ENCODE measurements at regions not wholly inside any gene's neighbourhood (a gene's known extent, or its start where the extent isn't known, plus 50 kb on each side); places are given as distances from the start of the nearest gene placed in this dataset.

DNA sequence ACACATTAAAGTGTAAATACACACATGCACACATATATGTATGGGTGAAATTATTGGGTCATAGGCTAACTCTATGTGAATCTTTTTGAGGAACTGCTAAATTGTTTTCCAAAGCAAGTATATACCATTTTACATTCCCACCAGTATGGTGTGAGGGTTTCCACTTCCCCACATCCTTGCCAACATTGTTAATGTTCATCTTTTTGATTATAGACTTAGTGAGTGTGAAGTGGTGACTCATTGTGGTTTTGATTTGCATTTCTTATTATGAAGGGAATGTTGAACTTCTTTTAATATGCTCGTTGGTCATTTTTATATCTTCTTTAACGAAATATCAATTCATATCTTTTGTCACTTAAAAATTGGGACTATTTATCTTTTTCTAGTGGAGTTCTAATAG lies 181.8 kb upstream of the GCFC2 start:
- TF ChIP-seq EZH2 (optimal IDR thresholded peaks at IDR 0.05; ENCODE audit: low read depth, low read length) (no peak), EZH2phosphoT487 (IDR thresholded peaks at IDR 0.05; ENCODE audit: low read length) (no peak)
- TF ChIP-seq, protein P1, sequence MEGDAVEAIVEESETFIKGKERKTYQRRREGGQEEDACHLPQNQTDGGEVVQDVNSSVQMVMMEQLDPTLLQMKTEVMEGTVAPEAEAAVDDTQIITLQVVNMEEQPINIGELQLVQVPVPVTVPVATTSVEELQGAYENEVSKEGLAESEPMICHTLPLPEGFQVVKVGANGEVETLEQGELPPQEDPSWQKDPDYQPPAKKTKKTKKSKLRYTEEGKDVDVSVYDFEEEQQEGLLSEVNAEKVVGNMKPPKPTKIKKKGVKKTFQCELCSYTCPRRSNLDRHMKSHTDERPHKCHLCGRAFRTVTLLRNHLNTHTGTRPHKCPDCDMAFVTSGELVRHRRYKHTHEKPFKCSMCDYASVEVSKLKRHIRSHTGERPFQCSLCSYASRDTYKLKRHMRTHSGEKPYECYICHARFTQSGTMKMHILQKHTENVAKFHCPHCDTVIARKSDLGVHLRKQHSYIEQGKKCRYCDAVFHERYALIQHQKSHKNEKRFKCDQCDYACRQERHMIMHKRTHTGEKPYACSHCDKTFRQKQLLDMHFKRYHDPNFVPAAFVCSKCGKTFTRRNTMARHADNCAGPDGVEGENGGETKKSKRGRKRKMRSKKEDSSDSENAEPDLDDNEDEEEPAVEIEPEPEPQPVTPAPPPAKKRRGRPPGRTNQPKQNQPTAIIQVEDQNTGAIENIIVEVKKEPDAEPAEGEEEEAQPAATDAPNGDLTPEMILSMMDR (IDR thresholded peaks at IDR 0.05; ENCODE audit: low read length) = no peak
